ENCODE measurements at regions not wholly inside any gene's neighbourhood (a gene's known extent, or its start where the extent isn't known, plus 50 kb on each side); places are given as distances from the start of the nearest gene placed in this dataset.

- H3K27ac ChIP-seq = peak overlapping the region; percentile 82 to 89
- ATAC-seq = no peak
- TF ChIP-seq TFCP2L1 (CRISPR knock-in tag; IDR thresholded peaks at IDR 0.05) (no peak), KDM5A (IDR thresholded peaks at IDR 0.05) (no peak), ZFP36 (IDR thresholded peaks at IDR 0.05; ENCODE audit: borderline replicate concordance, partially characterized antibody) (no peak), CTCF (IDR thresholded peaks at IDR 0.05) (no peak), RARB (CRISPR knock-in tag; IDR thresholded peaks at IDR 0.05) (no peak), RCOR1 (IDR thresholded peaks at IDR 0.05; ENCODE audit: low read depth, low read length) (no peak), E2F6 (IDR thresholded peaks at IDR 0.05; ENCODE audit: borderline replicate concordance, low read depth) (no peak), RFX5 (IDR thresholded peaks at IDR 0.05) (no peak), KDM1A (IDR thresholded peaks at IDR 0.05; ENCODE audit: low read depth) (no peak), MAFK (IDR thresholded peaks at IDR 0.05; ENCODE audit: partially characterized antibody) (no peak), TP53 (CRISPR knock-in tag; IDR thresholded peaks at IDR 0.05) (no peak), ELK1 (IDR thresholded peaks at IDR 0.05; ENCODE audit: low read depth, low read length) (no peak), RAD21 (conservative IDR thresholded peaks at IDR 0.05 in 1 of 2, IDR thresholded peaks at IDR 0.05 in 1 of 2) (no peak), PHF8 (IDR thresholded peaks at IDR 0.05; ENCODE audit: borderline replicate concordance, low read depth) (no peak), FOSL2 (IDR thresholded peaks at IDR 0.05) (no peak), FOSL2 (CRISPR knock-in tag; IDR thresholded peaks at IDR 0.05) (no peak), ZC3H11A (IDR thresholded peaks at IDR 0.05) (no peak), ATOH8 (CRISPR knock-in tag; IDR thresholded peaks at IDR 0.05; ENCODE audit: low read depth) (no peak), ZSCAN20 (CRISPR knock-in tag; IDR thresholded peaks at IDR 0.05) (no peak), CBX8 (IDR thresholded peaks at IDR 0.05) (no peak)
- 98% methylated on average over 3 of the region's 3 CpGs for WGBS (ENCODE audit: missing lambda C conversion rate)
- peak overlapping the region; percentile 72; the same call in 2 of the 3 replicates for H3K4me2 ChIP-seq
- H3K4me1 ChIP-seq = peaks cover 28% of the 10 kb centered on the region
- H3K9me3 ChIP-seq = no peaks in the 10 kb centered on the region
- ChIA-PET CTCF (interaction anchor here (0.8 to 0.9 kb wide), 2 partner anchors 9 to 711 kb away, joined by 3 read pairs; no protein-coding TSS in a partner anchor), POLR2A (no interaction called here)
- no peak for FAIRE-seq
- DNase-seq (ENCODE audit: low read depth in 1 of 2, low spot score in 1 of 2) = no peak
- no peak overlapping the region for H3K4me3 ChIP-seq
These were observed 652.5 kb upstream of the TBX3 start for GRCh38 chr12:115336506-115336905.

GRCh38 chr12:115335594-115335993 lies 651.6 kb upstream of the TBX3 start:
- Histone ChIP-seq H3K4me1 (peaks cover 19% of the 10 kb centered on the region), H3K4me2 (no peak overlapping the region), H3K4me3 (no peak overlapping the region), H3K9me3 (no peaks in the 10 kb centered on the region), H3K27ac (peak overlapping the region; percentile 15 to 43; a peak in 2 of 6 replicates)
- TF ChIP-seq FOXS1 (CRISPR knock-in tag; IDR thresholded peaks at IDR 0.05) (no peak), JUN (IDR thresholded peaks at IDR 0.05) (no peak), CEBPB (IDR thresholded peaks at IDR 0.05) (no peak), CBX2 (IDR thresholded peaks at IDR 0.05; ENCODE audit: borderline replicate concordance, low read depth) (no peak), POLR2AphosphoS2 (conservative IDR thresholded peaks at IDR 0.05; ENCODE audit: low read length) (no peak), HES2 (IDR thresholded peaks at IDR 0.05) (no peak), MAFK (IDR thresholded peaks at IDR 0.05; ENCODE audit: partially characterized antibody) (no peak), ZC3H11A (IDR thresholded peaks at IDR 0.05) (no peak), ATOH8 (CRISPR knock-in tag; IDR thresholded peaks at IDR 0.05; ENCODE audit: low read depth) (no peak), SREBF2 (IDR thresholded peaks at IDR 0.05) (no peak)
- no peak for DNase-seq (ENCODE audit: low read depth in 1 of 2, low spot score in 1 of 2)
- 78% methylated on average over 9 of the region's 9 CpGs for WGBS (ENCODE audit: missing lambda C conversion rate)
- ChIA-PET CTCF (interaction anchor here (1.0 to 1.3 kb wide), 3 partner anchors 31 to 651 kb away, joined by 3 to 5 read pairs (median 3); no protein-coding TSS in a partner anchor), POLR2A (interaction anchor here (0.6 kb wide), 1 partner anchor 48 kb away, joined by 3 read pairs; no protein-coding TSS in a partner anchor)
- FAIRE-seq = no peak
- ATAC-seq = no peak

All from A549 (cell line).